GM12892 (cell line): ENCODE measurements at regions not wholly inside any gene's neighbourhood (a gene's known extent, or its start where the extent isn't known, plus 50 kb on each side); places are given as distances from the start of the nearest gene placed in this dataset.

Experiments used
- POLR2A ChIP-seq: IDR thresholded peaks from 2 replicates; pipeline ENCODE4 v1.6.1; 2011; ENCODE audit warnings: low read depth, low read length, control low read depth
- POLR2AphosphoS5 ChIP-seq: IDR thresholded peaks from 2 replicates; pipeline ENCODE4 v1.6.1; 2011; ENCODE audit warnings: low read depth, low read length, control low read depth
- TAF1 ChIP-seq: IDR thresholded peaks from 2 replicates; pipeline ENCODE4 v1.6.1; 2011; ENCODE audit warnings: low read depth, mild to moderate bottlenecking, control low read depth, low read length, borderline replicate concordance

DNA sequence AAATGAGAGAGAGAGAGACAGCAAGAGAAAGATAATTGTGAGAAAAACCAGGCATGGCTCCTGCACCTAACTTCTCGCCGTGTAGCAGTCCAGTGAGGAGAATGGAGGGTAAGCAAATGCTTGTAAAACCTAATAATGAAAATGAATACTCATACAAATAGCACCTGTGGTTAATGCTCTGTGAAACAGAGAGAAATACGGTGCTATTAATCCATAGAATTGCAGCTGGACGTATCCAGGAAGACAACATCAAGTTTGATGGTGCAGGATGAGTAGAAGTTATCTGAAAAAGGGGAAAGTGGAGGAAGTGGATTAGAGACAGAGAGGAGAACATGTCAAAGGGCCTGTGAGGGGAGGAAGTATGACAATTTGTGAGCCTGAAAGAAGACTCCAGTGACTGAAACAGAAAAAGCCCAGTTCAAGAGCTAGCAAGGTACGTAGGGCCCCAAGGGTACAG lies 89.4 kb upstream of the PAK5 start:
- TF ChIP-seq POLR2A (no peak), POLR2AphosphoS5 (no peak), TAF1 (no peak)
